ENCODE measurements at regions not wholly inside any gene's neighbourhood (a gene's known extent, or its start where the extent isn't known, plus 50 kb on each side); places are given as distances from the start of the nearest gene placed in this dataset.

- no peak overlapping the region for H3K4me3 ChIP-seq (replicated peaks in 1 of 2; ENCODE audit: low read depth in 2 of 2, low read length in 2 of 2)
- no peak for DNase-seq (ENCODE audit: low read depth in 2 of 2)
- TF ChIP-seq CTCF (IDR thresholded peaks at IDR 0.05; ENCODE audit: low read depth, low read length): no peak
These were observed 311.9 kb downstream of the COG6 start for GRCh38 chr13:39967199-39967959.

- no peak overlapping the region for H3K4me3 ChIP-seq (replicated peaks in 1 of 2; ENCODE audit: low read depth in 2 of 2, low read length in 2 of 2)
- DNase-seq (ENCODE audit: low read depth in 2 of 2): no peak
- TF ChIP-seq CTCF (IDR thresholded peaks at IDR 0.05; ENCODE audit: low read depth, low read length): no peak
These were observed 313.4 kb downstream of the COG6 start for GRCh38 chr13:39968646-39969475.

GRCh38 chr13:39970177-39970846 is 314.9 kb downstream of the COG6 start:
- TF ChIP-seq CTCF (IDR thresholded peaks at IDR 0.05; ENCODE audit: low read depth, low read length): no peak
- no peak overlapping the region for H3K4me3 ChIP-seq (replicated peaks in 1 of 2; ENCODE audit: low read depth in 2 of 2, low read length in 2 of 2)
- DNase-seq (ENCODE audit: low read depth in 2 of 2): no peak

- TF ChIP-seq CTCF (IDR thresholded peaks at IDR 0.05; ENCODE audit: low read depth, low read length): no peak
- DNase-seq (ENCODE audit: low read depth in 2 of 2): no peak
- H3K4me3 ChIP-seq (replicated peaks in 1 of 2; ENCODE audit: low read depth in 2 of 2, low read length in 2 of 2): no peak overlapping the region
These were observed 316.1 kb downstream of the COG6 start for GRCh38 chr13:39971526-39971925.

GRCh38 chr13:39976481-39976880 is 321.0 kb downstream of the COG6 start:
- DNase-seq (ENCODE audit: low read depth in 2 of 2): no peak
- no peak overlapping the region for H3K4me3 ChIP-seq (replicated peaks in 1 of 2; ENCODE audit: low read depth in 2 of 2, low read length in 2 of 2)

More at GRCh38 chr13:39976481-39976880, 321.0 kb downstream of the COG6 start:
- no peak for TF ChIP-seq CTCF (IDR thresholded peaks at IDR 0.05; ENCODE audit: low read depth, low read length)

Measured in cardiac fibroblast (primary cell).